WERI-Rb-1 (cell line): ENCODE measurements at regions not wholly inside any gene's neighbourhood (a gene's known extent, or its start where the extent isn't known, plus 50 kb on each side); places are given as distances from the start of the nearest gene placed in this dataset.

Source experiments
- DNase-seq: peaks from one replicate; pipeline ENCODE4 v3.0.0-alpha.2; 2020
- H3K27ac ChIP-seq: fragments of 250-450 bp; sonication (Bioruptor Pico); 2 replicates; pipeline ENCODE4 v1.5.1; 2020; ENCODE audit warnings: mild to moderate bottlenecking, moderate library complexity
- H3K27me3 ChIP-seq: fragments of 250-450 bp; sonication (Bioruptor Pico); 2 replicates; pipeline ENCODE4 v1.5.1; 2021; ENCODE audit warnings: mild to moderate bottlenecking, low read depth, moderate library complexity; ENCODE audit not compliant: insufficient read depth, severe bottlenecking
- H3K36me3 ChIP-seq: fragments of 250-450 bp; sonication (Bioruptor Pico); 2 replicates; pipeline ENCODE4 v1.5.1; 2020; ENCODE audit warnings: mild to moderate bottlenecking, moderate library complexity
- H3K4me3 ChIP-seq: 2 replicates; pipeline ENCODE4 v1.5.1; 2011; ENCODE audit warnings: low read depth, mild to moderate bottlenecking, control low read depth, low read length
- H3K9me3 ChIP-seq: fragments of 250-450 bp; sonication (Bioruptor Pico); 2 replicates; pipeline ENCODE4 v1.5.1; 2021; ENCODE audit warnings: mild to moderate bottlenecking, moderate library complexity; ENCODE audit not compliant: severe bottlenecking
- CTCF ChIP-seq: IDR thresholded peaks from 2 replicates; pipeline ENCODE4 v1.5.1; 2011; ENCODE audit warnings: low read depth, mild to moderate bottlenecking, control low read depth, inconsistent platforms, low read length

- H3K4me3 ChIP-seq, result no peak overlapping the region
- no peaks in the 10 kb centered on the region for H3K36me3 ChIP-seq
- no peak overlapping the region for H3K27ac ChIP-seq
- no peak for TF ChIP-seq CTCF
- H3K9me3 ChIP-seq, result no peaks in the 10 kb centered on the region
- no peaks in the 10 kb centered on the region for H3K27me3 ChIP-seq
- DNase-seq, result no peak
Measured at GRCh38 chr12:59268295-59268809, 327.5 kb upstream of the SLC16A7 start.

GRCh38 chr12:59260202-59260601, 335.6 kb upstream of the SLC16A7 start:
- DNase-seq, result no peak
- no peaks in the 10 kb centered on the region for H3K27me3 ChIP-seq
- H3K36me3 ChIP-seq, result no peaks in the 10 kb centered on the region
- peaks cover 3% of the 10 kb centered on the region for H3K9me3 ChIP-seq
- H3K4me3 ChIP-seq, result no peak overlapping the region
- TF ChIP-seq CTCF, result no peak
- no peak overlapping the region for H3K27ac ChIP-seq

DNA sequence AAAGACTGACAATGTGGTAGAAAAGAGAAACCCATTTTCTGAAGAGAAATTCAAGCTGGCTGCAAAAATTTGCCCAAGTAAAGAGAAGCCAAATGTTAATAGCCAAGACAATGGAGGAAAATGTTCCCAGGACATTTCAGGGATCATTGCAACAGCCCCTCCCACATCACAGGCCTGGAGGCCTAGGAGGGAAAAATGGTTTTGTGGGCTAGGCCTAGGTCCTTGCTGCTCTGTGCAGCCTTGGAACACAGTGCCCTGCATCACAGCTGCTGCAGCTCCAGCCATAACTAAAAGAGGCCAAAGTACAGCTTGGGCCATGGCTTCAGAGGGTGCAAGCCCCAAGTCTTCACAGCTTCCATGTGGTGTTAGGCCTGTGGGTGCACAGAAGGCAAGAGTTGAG, 332.4 kb upstream of the LRIG3 start:
- no peak for TF ChIP-seq CTCF
- peaks cover 3% of the 10 kb centered on the region for H3K9me3 ChIP-seq
- no peaks in the 10 kb centered on the region for H3K36me3 ChIP-seq
- no peak for DNase-seq
- H3K27me3 ChIP-seq, result no peaks in the 10 kb centered on the region
- H3K27ac ChIP-seq, result no peak overlapping the region
- H3K4me3 ChIP-seq, result no peak overlapping the region

DNA sequence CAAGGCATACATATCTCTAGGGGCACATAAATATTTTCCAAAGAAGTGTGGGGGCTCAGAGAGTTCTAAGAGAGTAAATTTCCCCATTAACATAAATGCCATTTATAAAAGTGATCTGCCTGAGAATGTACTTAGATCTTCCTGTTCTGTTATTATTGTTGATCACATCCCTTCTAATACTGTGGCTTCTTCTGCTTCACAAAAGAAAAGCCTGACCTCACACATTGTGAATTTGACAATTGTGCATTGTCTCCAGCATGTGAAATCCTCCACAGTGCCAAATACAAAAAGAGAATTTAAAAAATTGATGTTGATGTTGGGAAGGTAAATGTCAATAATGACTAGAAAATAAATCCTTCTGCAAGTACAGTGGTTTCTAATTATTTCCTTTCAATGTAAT, 330.5 kb upstream of the LRIG3 start:
- Histone ChIP-seq H3K4me3 (no peak overlapping the region), H3K36me3 (no peaks in the 10 kb centered on the region), H3K9me3 (no peaks in the 10 kb centered on the region), H3K27ac (no peak overlapping the region), H3K27me3 (no peaks in the 10 kb centered on the region)
- no peak for DNase-seq
- TF ChIP-seq CTCF, result no peak

DNA sequence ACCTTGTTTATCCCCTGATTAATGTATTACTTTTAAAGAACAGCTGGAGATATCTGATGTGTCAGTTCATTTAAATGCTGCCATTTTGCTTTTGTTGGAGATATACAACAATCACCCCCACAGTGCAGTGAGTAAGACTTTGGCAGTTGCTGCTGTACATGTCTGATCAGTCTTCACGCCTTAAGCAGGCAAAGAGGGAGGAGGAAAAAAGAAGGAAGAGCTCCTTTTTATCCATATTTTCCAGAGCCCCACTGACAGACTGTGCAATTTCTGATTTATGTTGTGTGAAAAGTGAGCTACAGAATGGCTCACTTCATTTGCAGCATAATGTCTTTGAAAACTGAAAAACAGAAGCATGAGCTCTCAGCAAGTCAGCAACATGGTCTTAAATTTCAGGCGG, 319.7 kb upstream of the LRIG3 start:
- no peak for DNase-seq
- Histone ChIP-seq H3K4me3 (no peak overlapping the region), H3K36me3 (no peaks in the 10 kb centered on the region), H3K27me3 (no peaks in the 10 kb centered on the region), H3K27ac (no peak overlapping the region), H3K9me3 (no peaks in the 10 kb centered on the region)
- TF ChIP-seq CTCF, result no peak

DNA sequence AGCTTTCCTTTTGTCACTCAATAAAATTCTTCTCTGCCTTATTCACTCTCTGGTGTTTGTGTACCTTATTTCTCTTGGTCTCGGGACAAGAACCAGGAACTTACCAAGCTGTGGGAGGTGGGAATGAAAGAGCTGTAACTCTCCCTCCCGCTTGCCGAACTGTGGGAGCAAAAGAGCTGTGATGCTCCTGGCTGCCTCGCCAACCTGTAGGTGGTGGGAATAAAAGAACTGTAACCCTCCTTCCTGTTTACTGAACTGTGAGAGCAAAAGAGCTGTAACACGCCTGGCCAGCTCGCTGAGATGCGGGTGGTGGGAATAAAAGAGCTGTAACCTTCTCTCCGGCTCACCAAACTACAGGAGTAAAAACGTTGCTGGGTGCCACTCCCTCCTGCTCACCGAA, 314.1 kb upstream of the LRIG3 start:
- Histone ChIP-seq H3K27me3 (no peaks in the 10 kb centered on the region), H3K9me3 (no peaks in the 10 kb centered on the region), H3K27ac (no peak overlapping the region), H3K36me3 (no peaks in the 10 kb centered on the region), H3K4me3 (no peak overlapping the region)
- TF ChIP-seq CTCF, result no peak
- DNase-seq, result no peak
